ENCODE measurements at regions not wholly inside any gene's neighbourhood (a gene's known extent, or its start where the extent isn't known, plus 50 kb on each side); places are given as distances from the start of the nearest gene placed in this dataset.

DNA sequence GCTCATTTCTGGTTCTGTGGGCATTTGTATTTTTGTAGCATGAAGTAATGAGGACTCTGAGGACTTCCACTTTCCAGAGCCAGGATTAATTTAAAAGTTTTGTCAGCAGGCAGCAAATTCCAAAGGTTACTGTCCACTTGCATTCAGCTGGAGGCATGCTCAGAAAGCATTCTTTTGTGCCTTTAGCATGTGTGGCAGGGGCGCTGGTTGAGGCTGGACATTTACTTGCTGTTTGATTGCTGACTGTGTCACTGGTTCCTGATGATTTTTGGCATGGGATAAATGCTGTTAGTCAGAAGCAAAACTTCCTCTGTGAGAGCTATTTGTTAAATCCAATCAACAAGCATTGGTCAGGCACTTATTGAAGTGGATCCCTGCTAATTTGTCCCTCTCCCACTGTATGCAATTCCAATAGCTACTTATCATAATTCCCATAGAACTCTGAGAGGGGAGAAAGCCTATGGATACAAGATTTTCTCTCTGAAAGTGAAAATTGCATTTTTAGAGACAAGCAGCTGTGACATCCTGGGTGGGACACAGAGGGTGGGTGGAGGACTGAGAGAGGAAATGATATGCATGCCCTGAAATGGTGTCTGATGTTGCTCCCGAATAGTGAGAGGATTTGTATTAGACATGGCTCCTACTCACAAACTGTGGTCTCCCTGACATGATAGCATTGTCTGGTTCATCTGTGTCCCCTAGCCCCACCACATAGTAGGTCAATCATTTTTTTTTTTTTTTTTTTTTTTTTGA, 161.2 kb upstream of the WDR11 start:
- no CpG with 5 or more reads among the region's 2 CpGs for WGBS (ENCODE audit: extremely low coverage, insufficient read length, low lambda C conversion rate)
- Histone ChIP-seq H2BK20ac (ENCODE audit: low read depth, low read length, poor library complexity, severe bottlenecking) (no peak overlapping the region), H3K79me1 (ENCODE audit: insufficient read depth, low read depth, low read length, poor library complexity, severe bottlenecking) (no peaks in the 10 kb centered on the region)

More for the DNA sequence above, 161.2 kb upstream of the WDR11 start:
- Mint-ChIP-seq H3K36me3 (ENCODE audit: insufficient read depth in 1 of 3, low read depth in 3 of 3) (no peaks in the 10 kb centered on the region), H3K9me3 (peaks cover 0 to 3% of the 10 kb centered on the region in 2 experiments; a peak in 3 of 5 replicates), H3K4me3 (no peak overlapping the region), H3K4me1 (peaks cover 5 to 6% of the 10 kb centered on the region in 2 experiments), H3K27me3 (ENCODE audit: low read depth) (no peaks in the 10 kb centered on the region), H3K27ac (no peak overlapping the region)
- Histone ChIP-seq H3T11ph (ENCODE audit: low read length) (no peak overlapping the region), H3K23ac (ENCODE audit: insufficient read length, low read depth, low read length) (no peak overlapping the region), H3K23me2 (ENCODE audit: insufficient read length, low read depth, low read length, poor library complexity, severe bottlenecking) (no peaks in the 10 kb centered on the region), H4K20me1 (ENCODE audit: control insufficient read depth, insufficient read depth, insufficient read length) (no peaks in the 10 kb centered on the region), H2BK120ac (ENCODE audit: low read depth, low read length, poor library complexity, severe bottlenecking) (no peak overlapping the region), H3K9me3 (ENCODE audit: control insufficient read depth, low read depth, low read length) (no peaks in the 10 kb centered on the region), H3K27ac (ENCODE audit: insufficient read length, low read depth, low read length) (no peak overlapping the region), H3K4me1 (ENCODE audit: insufficient read depth, low read length) (no peaks in the 10 kb centered on the region), H3K9ac (ENCODE audit: extremely low read depth, insufficient read length, low read length) (no peak overlapping the region), H3K56ac (ENCODE audit: insufficient read length, low read depth, low read length) (no peak overlapping the region), H3K14ac (ENCODE audit: insufficient read depth, low read length) (no peak overlapping the region), H2AK5ac (ENCODE audit: insufficient read length, low read length) (no peak overlapping the region), H2BK15ac (ENCODE audit: low read depth, low read length) (no peak overlapping the region), H3K79me2 (ENCODE audit: insufficient read depth, low read length) (no peaks in the 10 kb centered on the region), H2BK12ac (ENCODE audit: insufficient read length, low read depth, low read length) (no peak overlapping the region), H4K8ac (replicated peaks; ENCODE audit: insufficient read length, low read depth, low read length) (no peak overlapping the region), H4K5ac (ENCODE audit: insufficient read length, low read depth, low read length) (no peak overlapping the region), H3K4me2 (ENCODE audit: insufficient read depth, insufficient read length, low read length) (no peak overlapping the region), H3K27me3 (ENCODE audit: insufficient read depth, low read length) (no peaks in the 10 kb centered on the region), H3K4ac (ENCODE audit: low read depth, low read length) (no peak overlapping the region), H3K18ac (ENCODE audit: insufficient read length, low read depth, low read length) (no peak overlapping the region), H2AFZ (ENCODE audit: low read length) (no peak overlapping the region), H2BK5ac (ENCODE audit: insufficient read length, low read length) (no peak overlapping the region), H4K91ac (ENCODE audit: insufficient read length, low read depth, low read length) (no peak overlapping the region)
- no peak for DNase-seq
- TF ChIP-seq, protein P1, sequence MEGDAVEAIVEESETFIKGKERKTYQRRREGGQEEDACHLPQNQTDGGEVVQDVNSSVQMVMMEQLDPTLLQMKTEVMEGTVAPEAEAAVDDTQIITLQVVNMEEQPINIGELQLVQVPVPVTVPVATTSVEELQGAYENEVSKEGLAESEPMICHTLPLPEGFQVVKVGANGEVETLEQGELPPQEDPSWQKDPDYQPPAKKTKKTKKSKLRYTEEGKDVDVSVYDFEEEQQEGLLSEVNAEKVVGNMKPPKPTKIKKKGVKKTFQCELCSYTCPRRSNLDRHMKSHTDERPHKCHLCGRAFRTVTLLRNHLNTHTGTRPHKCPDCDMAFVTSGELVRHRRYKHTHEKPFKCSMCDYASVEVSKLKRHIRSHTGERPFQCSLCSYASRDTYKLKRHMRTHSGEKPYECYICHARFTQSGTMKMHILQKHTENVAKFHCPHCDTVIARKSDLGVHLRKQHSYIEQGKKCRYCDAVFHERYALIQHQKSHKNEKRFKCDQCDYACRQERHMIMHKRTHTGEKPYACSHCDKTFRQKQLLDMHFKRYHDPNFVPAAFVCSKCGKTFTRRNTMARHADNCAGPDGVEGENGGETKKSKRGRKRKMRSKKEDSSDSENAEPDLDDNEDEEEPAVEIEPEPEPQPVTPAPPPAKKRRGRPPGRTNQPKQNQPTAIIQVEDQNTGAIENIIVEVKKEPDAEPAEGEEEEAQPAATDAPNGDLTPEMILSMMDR (conservative IDR thresholded peaks at IDR 0.05) = no peak

Measured in H9 (cell line).